ENCODE measurements at regions not wholly inside any gene's neighbourhood (a gene's known extent, or its start where the extent isn't known, plus 50 kb on each side); places are given as distances from the start of the nearest gene placed in this dataset.

DNA sequence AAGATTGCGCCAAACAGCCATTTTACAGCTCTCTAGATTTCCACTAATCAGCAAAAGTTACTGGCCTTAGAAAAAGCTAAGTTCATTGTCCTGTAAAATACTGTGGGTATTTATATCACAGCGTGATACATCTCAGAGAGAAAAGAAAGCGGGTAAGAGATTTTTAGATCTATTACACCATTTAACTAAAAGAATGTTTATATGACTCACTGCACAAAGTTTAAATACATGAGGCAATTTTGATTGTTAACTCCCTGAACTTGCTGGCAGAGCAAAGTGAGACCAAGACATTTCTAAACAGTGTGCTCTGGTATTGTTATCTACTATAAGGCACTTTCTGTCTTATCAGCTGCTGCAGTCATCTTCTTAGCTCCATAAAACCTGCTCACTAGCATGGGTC lies 314.3 kb downstream of the EPHA7 start:
- DNase-seq (no peak), ATAC-seq (no peak)
- Mint-ChIP-seq H3K36me3 (ENCODE audit: low read depth) (no peaks in the 10 kb centered on the region), H3K27me3 (no peaks in the 10 kb centered on the region), H3K9me3 (peaks cover 9% of the 10 kb centered on the region), H3K4me3 (no peak overlapping the region), H3K27ac (no peak overlapping the region), H3K4me1 (no peaks in the 10 kb centered on the region)

DNA sequence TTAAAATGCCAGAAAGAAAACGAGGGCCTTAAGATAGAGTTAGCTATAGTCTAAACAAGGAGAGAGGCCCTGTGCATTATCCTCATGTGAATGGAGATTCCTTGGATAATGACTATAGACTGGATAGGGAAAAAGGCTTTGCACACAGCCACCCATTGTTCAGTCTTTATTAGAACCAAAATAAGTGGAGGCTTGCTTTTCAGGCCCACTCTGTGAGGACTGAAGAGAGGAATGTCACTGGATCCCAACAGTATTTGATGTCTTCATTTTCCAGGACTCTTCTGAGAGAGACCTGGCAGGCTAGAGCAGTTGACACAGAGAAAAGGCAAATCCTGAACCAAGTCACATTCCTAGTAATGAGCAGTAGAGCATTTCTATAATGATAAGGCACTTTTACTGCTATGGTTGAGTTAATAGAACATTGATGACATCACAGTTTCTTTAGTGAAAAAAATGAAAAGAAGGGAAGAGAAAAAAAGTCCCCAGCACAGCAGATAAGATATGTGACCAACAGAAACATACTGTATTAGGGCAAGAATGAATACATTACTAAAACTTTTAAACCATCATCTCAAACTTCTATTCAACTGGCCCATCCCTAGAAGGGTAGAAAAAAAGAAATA lies 315.1 kb downstream of the EPHA7 start:
- Mint-ChIP-seq H3K4me3 (no peak overlapping the region), H3K36me3 (ENCODE audit: low read depth) (no peaks in the 10 kb centered on the region), H3K27me3 (no peaks in the 10 kb centered on the region), H3K9me3 (peaks cover 7% of the 10 kb centered on the region), H3K4me1 (no peaks in the 10 kb centered on the region), H3K27ac (no peak overlapping the region)
- ATAC-seq (no peak), DNase-seq (no peak)

DNA sequence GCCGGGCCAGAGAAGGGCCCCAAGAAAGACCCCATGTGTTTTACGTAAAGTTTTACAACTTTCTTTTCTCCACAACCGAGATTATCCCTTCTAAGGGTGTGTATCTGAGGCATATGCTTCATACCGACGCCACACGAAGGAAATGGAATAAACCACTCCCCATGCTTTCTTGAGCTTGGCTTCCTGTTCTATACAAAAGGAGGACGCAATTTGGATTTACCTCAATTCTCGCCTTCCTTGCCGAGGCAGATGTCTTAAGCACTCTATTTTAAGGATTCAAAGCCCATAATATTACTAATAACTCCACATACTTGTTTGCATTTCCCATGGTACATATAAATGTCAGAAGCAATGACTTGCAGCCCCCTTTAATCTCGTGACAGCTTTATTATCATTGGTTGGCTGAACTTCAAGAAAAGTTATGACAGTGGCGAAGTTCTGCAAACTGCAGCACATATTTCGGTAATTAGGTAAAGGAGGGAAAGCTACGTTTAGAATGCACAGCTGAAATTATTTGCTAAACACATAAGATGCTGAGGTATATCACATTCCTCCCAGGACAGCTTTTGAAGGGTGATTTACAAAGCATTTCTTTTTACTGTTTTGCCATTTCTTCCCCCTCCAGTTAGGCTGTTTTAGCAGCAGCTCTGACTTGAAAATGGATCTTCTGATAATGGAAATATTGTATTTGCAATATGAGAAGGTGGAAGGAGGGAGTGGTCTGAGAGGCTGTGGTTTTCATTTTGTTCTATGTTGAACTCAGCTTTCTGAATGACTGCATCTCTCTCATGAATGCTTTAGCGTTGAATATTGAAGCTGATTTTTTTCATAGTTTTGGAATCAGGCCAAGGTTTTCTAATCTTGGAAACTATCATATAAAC lies 330.5 kb downstream of the EPHA7 start:
- no peak overlapping the region for H3K27ac Mint-ChIP-seq
- no peak for DNase-seq
- H3K36me3 Mint-ChIP-seq (ENCODE audit: low read depth), result no peaks in the 10 kb centered on the region
- H3K4me1 Mint-ChIP-seq, result no peaks in the 10 kb centered on the region
- H3K27me3 Mint-ChIP-seq, result no peaks in the 10 kb centered on the region
- H3K9me3 Mint-ChIP-seq, result no peaks in the 10 kb centered on the region
- ATAC-seq, result no peak
- no peak overlapping the region for H3K4me3 Mint-ChIP-seq

DNA sequence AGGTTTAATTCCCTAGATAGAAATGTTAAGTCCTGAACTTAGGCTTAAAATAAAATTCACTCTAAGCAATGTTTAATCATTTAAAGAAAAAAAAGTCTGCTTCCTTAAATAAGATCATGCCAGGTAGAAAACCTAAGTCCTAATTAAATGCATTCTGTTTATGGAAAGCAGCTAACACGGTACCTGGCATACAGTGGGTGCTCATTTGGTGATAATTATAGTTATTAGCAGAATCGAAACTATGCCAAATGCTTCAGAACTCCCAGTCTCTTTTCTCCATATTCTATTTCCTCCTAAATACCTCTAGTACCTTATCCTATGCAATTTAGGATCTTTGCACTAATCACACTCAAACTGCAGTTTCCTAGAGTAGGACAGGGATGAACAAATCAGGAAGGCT lies 331.8 kb downstream of the EPHA7 start:
- H3K4me3 Mint-ChIP-seq, result no peak overlapping the region
- DNase-seq, result no peak
- no peak for ATAC-seq
- no peaks in the 10 kb centered on the region for H3K4me1 Mint-ChIP-seq
- no peaks in the 10 kb centered on the region for H3K27me3 Mint-ChIP-seq
- H3K36me3 Mint-ChIP-seq (ENCODE audit: low read depth), result no peaks in the 10 kb centered on the region
- H3K9me3 Mint-ChIP-seq, result no peaks in the 10 kb centered on the region
- no peak overlapping the region for H3K27ac Mint-ChIP-seq

DNA sequence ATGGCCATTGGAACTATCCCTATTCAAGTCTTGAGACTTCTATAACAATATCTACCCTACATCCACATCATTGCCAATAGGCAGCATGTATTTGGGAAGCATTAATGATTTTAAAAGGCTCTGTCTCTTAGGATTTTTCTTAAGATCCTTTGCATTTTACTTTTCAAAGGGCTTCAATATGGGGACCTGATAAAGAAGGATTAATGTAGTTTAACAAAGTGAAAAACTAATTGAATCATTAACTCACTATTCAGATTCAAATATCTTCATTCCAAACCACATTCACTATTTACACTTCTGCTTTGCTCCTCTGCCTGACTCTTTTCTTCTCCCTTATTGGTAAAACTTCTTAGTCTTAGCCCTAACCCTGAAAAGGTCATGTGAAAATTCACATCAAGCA lies 333.0 kb downstream of the EPHA7 start:
- Mint-ChIP-seq H3K27me3 (no peaks in the 10 kb centered on the region), H3K9me3 (no peaks in the 10 kb centered on the region), H3K27ac (no peak overlapping the region), H3K4me3 (no peak overlapping the region), H3K4me1 (no peaks in the 10 kb centered on the region), H3K36me3 (ENCODE audit: low read depth) (no peaks in the 10 kb centered on the region)
- ATAC-seq (no peak), DNase-seq (no peak)

DNA sequence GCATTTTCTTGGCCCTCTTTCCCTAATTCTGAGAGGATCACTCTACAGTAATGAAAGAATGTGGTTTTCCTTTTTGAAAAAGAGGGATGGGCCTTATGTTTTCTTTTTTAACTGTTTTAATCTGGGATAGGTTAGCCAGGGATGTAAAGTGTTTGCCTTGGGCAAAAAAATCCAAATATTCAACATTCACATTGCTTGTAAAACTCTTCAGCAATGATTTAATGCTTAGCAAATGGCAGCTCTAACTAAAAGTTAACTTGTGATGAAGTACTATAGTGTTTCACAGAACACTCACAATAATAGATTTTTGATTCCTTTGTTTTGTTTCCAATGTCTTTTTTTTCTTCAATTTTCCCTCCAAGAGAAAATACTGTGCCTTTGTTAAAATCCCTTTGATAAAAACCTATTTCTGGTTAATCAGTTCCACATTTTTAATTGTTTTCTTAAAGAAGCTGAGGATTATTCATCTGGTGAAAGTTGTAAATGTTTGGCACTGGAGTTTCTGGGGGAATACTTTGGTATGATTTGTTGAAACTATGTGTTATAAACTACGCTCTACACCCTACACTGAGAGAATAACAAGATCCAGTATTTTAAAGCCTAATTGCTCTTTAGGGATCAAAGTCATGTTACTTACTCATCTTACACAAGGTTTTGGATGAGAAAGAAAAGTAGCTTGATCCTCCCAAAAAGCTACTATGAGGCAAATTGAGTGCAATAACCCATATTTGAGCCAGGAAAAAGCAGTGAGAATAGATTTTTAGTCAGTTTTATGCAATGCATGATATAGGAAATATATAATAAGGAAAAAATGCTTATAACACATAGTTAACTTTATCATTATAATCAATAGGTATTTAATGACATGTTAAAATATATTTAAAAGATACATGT lies 335.8 kb downstream of the EPHA7 start:
- no peak overlapping the region for H3K4me3 Mint-ChIP-seq
- no peak for ATAC-seq
- H3K27ac Mint-ChIP-seq, result no peak overlapping the region

DNA sequence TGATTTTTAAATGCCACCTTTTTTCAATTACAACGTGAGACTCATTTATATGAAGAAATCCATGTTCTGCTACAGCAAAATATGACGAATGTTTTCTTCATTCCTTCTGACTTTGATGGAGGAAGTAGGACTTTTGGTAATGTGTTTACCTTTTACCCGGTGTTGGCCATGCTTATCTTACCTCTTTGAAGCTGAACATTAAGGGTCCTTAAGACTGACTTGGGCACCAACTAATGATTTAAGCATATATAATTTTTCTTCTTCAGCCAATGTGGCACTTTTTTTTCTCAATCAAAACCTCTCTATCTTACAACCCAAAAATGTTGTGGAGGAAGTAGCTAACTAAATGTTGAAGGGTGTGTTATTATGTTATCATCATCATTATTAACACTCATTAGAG lies 337.5 kb downstream of the EPHA7 start:
- Mint-ChIP-seq H3K4me1 (no peaks in the 10 kb centered on the region), H3K27me3 (no peaks in the 10 kb centered on the region), H3K9me3 (no peaks in the 10 kb centered on the region), H3K36me3 (ENCODE audit: low read depth) (no peaks in the 10 kb centered on the region), H3K27ac (no peak overlapping the region), H3K4me3 (no peak overlapping the region)
- DNase-seq, result no peak
- ATAC-seq, result no peak

More for the DNA sequence above, 335.8 kb downstream of the EPHA7 start:
- no peaks in the 10 kb centered on the region for H3K36me3 Mint-ChIP-seq (ENCODE audit: low read depth)
- no peaks in the 10 kb centered on the region for H3K9me3 Mint-ChIP-seq
- H3K27me3 Mint-ChIP-seq, result no peaks in the 10 kb centered on the region
- H3K4me1 Mint-ChIP-seq, result no peaks in the 10 kb centered on the region
- no peak for DNase-seq

DNA sequence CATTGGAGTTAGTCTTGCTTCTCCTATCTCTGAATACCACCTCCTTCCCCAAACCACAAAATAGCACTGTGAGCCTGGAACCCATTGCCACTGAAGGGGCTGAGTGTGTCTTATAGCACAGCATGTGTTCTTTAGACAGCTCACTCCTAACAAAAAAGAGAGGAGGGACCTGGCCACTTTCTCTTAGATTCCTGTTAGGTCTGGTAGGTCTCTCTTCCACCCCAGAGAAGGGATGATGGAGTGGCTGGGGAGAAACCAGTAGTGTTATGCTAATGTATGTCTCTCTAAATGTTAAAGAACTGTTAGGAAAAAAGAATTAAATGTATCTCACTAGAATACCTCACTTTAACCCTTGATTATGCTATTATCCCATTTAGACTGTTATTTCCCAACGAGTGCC lies 340.3 kb downstream of the EPHA7 start:
- no peak overlapping the region for H3K27ac Mint-ChIP-seq
- H3K4me1 Mint-ChIP-seq, result no peaks in the 10 kb centered on the region
- H3K36me3 Mint-ChIP-seq (ENCODE audit: low read depth), result no peaks in the 10 kb centered on the region
- H3K4me3 Mint-ChIP-seq, result no peak overlapping the region
- ATAC-seq, result no peak
- no peaks in the 10 kb centered on the region for H3K9me3 Mint-ChIP-seq
- no peaks in the 10 kb centered on the region for H3K27me3 Mint-ChIP-seq
- no peak for DNase-seq

DNA sequence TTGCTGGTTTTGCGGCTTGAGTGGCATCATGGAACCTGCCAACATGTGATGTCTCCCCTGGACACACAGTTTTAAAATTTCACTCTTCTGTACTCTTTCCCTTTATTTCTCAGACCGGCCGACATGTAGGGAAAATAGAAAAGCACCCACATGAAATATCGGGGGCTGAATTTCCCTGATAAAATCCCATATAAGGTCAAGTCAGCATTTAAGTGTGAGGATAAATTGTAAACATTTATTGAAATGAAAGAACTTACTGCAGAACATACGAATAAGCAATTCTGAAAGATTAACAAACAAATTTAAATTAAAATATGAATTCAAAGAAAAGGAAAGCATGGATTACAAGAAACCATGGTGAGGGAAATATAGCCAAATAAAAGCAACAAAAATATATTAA lies 345.5 kb downstream of the EPHA7 start:
- Mint-ChIP-seq H3K36me3 (ENCODE audit: low read depth) (no peaks in the 10 kb centered on the region), H3K27ac (no peak overlapping the region), H3K9me3 (peaks cover 6% of the 10 kb centered on the region), H3K4me1 (no peaks in the 10 kb centered on the region), H3K4me3 (no peak overlapping the region), H3K27me3 (no peaks in the 10 kb centered on the region)
- DNase-seq (no peak), ATAC-seq (no peak)

DNA sequence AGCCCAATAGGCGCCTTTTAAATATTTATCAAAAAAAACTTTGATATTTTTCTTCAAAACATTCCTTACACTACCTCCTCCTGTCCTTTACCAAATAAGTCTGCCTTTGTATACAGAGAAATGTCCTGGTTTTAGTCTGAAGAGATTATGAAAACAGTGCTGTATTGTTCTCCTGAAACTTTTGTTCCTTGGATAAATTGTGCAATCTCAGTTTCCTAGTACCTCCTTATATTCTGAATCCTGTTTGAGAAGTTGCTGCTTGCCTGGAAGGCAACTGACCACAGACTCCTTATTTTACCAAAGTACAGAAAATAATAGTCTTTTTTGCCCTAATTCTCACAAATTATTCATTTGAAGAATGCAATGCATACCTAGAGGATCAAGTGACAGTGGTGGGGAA lies 349.5 kb downstream of the EPHA7 start:
- no peaks in the 10 kb centered on the region for H3K36me3 Mint-ChIP-seq (ENCODE audit: low read depth)
- no peak overlapping the region for H3K27ac Mint-ChIP-seq
- H3K9me3 Mint-ChIP-seq, result peaks cover 6% of the 10 kb centered on the region
- no peak for ATAC-seq
- H3K4me1 Mint-ChIP-seq, result no peaks in the 10 kb centered on the region
- H3K27me3 Mint-ChIP-seq, result no peaks in the 10 kb centered on the region
- H3K4me3 Mint-ChIP-seq, result no peak overlapping the region
- no peak for DNase-seq

DNA sequence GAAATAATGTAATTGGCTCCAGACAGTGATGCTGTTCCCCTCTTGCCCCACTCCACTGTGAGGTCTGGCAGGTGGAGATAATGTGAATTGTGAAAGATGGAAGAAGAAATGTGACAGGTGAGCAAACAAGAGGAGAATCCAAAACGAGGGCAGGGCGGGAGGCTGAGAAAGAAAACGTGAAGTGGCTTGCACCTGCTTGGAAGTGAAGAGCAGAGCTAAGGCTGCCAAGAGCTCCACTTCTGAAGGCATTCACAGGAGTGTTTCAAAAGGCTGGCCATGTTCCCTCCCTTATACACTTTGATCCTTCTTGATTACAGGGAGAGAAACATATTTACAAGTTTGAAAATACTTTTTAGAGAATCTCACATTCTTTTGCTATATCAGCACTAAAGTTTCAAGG lies 359.4 kb downstream of the EPHA7 start:
- H3K4me3 Mint-ChIP-seq, result no peak overlapping the region
- H3K4me1 Mint-ChIP-seq, result no peaks in the 10 kb centered on the region
- no peaks in the 10 kb centered on the region for H3K36me3 Mint-ChIP-seq (ENCODE audit: low read depth)
- no peak overlapping the region for H3K27ac Mint-ChIP-seq
- H3K9me3 Mint-ChIP-seq, result no peaks in the 10 kb centered on the region
- H3K27me3 Mint-ChIP-seq, result no peaks in the 10 kb centered on the region
- no peak for ATAC-seq
- DNase-seq, result no peak

DNA sequence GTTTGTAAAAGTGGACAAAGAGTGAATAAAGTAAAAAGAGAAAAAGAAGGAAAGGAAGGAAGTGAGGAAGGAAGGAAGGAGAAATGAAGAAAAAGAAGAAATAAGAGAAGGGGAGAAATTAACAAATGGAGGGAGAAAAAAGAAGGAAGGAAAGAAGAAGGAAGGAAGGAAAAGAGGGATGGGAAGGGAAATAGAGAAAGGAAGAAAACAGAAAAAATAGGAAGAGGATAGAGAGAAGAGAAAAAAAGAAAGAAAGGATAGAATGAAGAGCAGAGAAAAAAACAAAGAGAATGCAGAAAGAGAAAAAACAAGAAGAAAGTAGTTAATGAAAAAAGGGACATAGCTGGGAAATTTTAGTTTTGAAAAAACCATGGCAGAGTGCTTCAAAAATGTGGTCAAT lies 361.8 kb downstream of the EPHA7 start:
- ATAC-seq, result no peak
- H3K4me3 Mint-ChIP-seq, result no peak overlapping the region
- H3K27me3 Mint-ChIP-seq, result no peaks in the 10 kb centered on the region
- no peaks in the 10 kb centered on the region for H3K36me3 Mint-ChIP-seq (ENCODE audit: low read depth)
- H3K9me3 Mint-ChIP-seq, result peaks cover 7% of the 10 kb centered on the region
- no peak overlapping the region for H3K27ac Mint-ChIP-seq
- no peak for DNase-seq
- no peaks in the 10 kb centered on the region for H3K4me1 Mint-ChIP-seq

DNA sequence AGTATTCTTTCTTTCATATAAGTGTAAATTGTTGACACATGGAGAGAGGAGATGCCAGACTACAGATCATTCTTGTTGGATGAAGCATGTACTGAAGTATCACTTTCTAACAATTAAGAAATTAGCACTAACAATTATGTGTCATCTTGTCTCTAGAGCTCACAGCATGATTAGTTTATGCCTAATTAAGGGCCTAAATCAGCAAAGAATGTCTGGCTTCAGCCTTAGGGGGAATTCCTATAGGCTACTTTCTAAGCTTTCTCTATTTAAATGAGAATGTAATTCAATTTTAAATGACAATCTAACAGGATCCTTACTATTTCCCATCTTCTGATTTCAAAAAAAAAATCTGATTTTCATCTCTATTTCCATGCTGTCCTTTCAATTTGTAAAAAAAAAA lies 371.0 kb downstream of the EPHA7 start:
- ATAC-seq (no peak), DNase-seq (no peak)
- Mint-ChIP-seq H3K27me3 (no peaks in the 10 kb centered on the region), H3K4me3 (no peak overlapping the region), H3K36me3 (ENCODE audit: low read depth) (no peaks in the 10 kb centered on the region), H3K9me3 (peaks cover 3% of the 10 kb centered on the region), H3K4me1 (no peaks in the 10 kb centered on the region), H3K27ac (no peak overlapping the region)

DNA sequence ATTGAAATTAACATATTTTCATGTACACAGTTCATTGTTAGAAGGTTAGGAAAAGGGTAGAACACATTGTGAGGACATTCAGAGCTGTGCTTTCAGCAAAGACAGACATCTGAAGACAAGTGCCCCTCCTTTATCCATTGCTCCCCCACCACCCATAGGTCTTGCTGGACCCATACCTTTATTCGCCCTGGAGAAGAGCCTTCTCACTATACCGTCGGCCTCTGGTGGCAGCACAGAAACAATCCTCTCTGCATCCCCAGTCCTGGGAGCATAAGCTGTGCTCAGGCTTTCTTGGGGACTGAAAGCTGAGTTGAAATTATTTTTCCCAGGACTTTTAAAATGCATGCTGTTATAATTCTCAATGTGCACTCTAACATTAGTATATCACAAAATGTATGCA lies 372.3 kb downstream of the EPHA7 start:
- Mint-ChIP-seq H3K27ac (no peak overlapping the region), H3K4me3 (no peak overlapping the region), H3K27me3 (no peaks in the 10 kb centered on the region), H3K36me3 (ENCODE audit: low read depth) (no peaks in the 10 kb centered on the region), H3K9me3 (no peaks in the 10 kb centered on the region), H3K4me1 (no peaks in the 10 kb centered on the region)
- DNase-seq (no peak), ATAC-seq (no peak)

DNA sequence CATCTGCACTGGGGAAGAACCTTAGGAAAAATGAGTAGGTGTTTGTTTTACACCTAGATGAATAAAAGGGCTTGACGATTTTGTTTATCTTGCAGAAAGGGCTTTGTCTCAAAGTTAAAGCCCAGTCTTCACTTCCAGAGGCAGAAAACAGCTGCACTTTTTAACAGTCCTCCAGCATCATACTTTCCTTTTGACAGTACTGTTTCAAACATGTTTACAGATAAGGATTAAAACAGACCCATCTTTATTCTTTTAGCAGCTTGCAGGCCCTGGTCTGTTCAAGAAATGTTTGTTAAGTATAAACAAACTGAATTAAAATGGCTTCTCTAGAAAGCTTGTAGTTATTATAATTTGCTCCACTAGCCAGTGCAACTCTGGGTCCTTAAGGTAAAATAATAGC lies 374.2 kb downstream of the EPHA7 start:
- H3K4me3 Mint-ChIP-seq, result no peak overlapping the region
- H3K9me3 Mint-ChIP-seq, result no peaks in the 10 kb centered on the region
- no peaks in the 10 kb centered on the region for H3K36me3 Mint-ChIP-seq (ENCODE audit: low read depth)

More for the DNA sequence above, 374.2 kb downstream of the EPHA7 start:
- ATAC-seq (no peak), DNase-seq (no peak)
- H3K4me1 Mint-ChIP-seq, result no peaks in the 10 kb centered on the region
- no peak overlapping the region for H3K27ac Mint-ChIP-seq
- H3K27me3 Mint-ChIP-seq, result no peaks in the 10 kb centered on the region
